HL-60 (cell line): ENCODE measurements at regions not wholly inside any gene's neighbourhood (a gene's known extent, or its start where the extent isn't known, plus 50 kb on each side); places are given as distances from the start of the nearest gene placed in this dataset.

Experiments
- DNase-seq, 2 experiments: peaks; one replicate each; pipeline ENCODE4 v3.0.0-alpha.2; 2010 to 2020; ENCODE audit warnings: low read depth in 1 of 2, low spot score in 1 of 2
- H3K27ac ChIP-seq: fragments of 250-450 bp; sonication (Bioruptor Pico); replicated peaks from 2 replicates; pipeline ENCODE4 v1.5.1; 2020; ENCODE audit warnings: mild to moderate bottlenecking, moderate library complexity
- H3K27me3 ChIP-seq: fragments of 250-450 bp; sonication (Bioruptor Pico); 2 replicates; pipeline ENCODE4 v1.5.1; 2021; ENCODE audit warnings: mild to moderate bottlenecking, moderate library complexity; ENCODE audit not compliant: insufficient read depth, poor library complexity, severe bottlenecking
- H3K4me3 ChIP-seq: replicated peaks from 2 replicates; pipeline ENCODE4 v1.5.1; 2011; ENCODE audit warnings: mild to moderate bottlenecking, control low read depth, low read length; ENCODE audit not compliant: insufficient read depth
- CTCF ChIP-seq: IDR thresholded peaks from one replicate; pipeline ENCODE4 v1.5.1; 2011; ENCODE audit warnings: low read length, control low read depth, inconsistent platforms; ENCODE audit not compliant: insufficient read depth
- GABPA ChIP-seq: IDR thresholded peaks from 2 replicates; pipeline ENCODE4 v1.6.1; 2012; ENCODE audit warnings: low read depth
- POLR2AphosphoS5 ChIP-seq: IDR thresholded peaks from 2 replicates; pipeline ENCODE4 v1.6.1; 2012; ENCODE audit warnings: low read depth
- REST ChIP-seq: IDR thresholded peaks from 2 replicates; pipeline ENCODE4 v1.6.1; 2012; ENCODE audit warnings: low read depth; ENCODE audit not compliant: insufficient replicate concordance
- SPI1 ChIP-seq: IDR thresholded peaks from 2 replicates; pipeline ENCODE4 v1.6.1; 2012; ENCODE audit warnings: low read depth, mild to moderate bottlenecking, borderline replicate concordance

- H3K27me3 ChIP-seq: no peaks in the 10 kb centered on the region
- TF ChIP-seq POLR2AphosphoS5 (no peak), SPI1 (no peak), GABPA (no peak), REST (no peak), CTCF (no peak)
These were observed 83.6 kb upstream of the CXCL12 start for GRCh38 chr10:44468525-44468924.

GRCh38 chr10:44468965-44469364 lies 84.1 kb upstream of the CXCL12 start:
- TF ChIP-seq POLR2AphosphoS5 (no peak), SPI1 (no peak), REST (no peak), CTCF (no peak), GABPA (no peak)
- Histone ChIP-seq H3K27me3 (no peaks in the 10 kb centered on the region), H3K4me3 (no peak overlapping the region), H3K27ac (no peak overlapping the region)
- DNase-seq: no peak

More at GRCh38 chr10:44468525-44468924, 83.6 kb upstream of the CXCL12 start:
- no peak for DNase-seq
- no peak overlapping the region for H3K27ac ChIP-seq
- H3K4me3 ChIP-seq: no peak overlapping the region

GRCh38 chr10:44470784-44471183 lies 85.9 kb upstream of the CXCL12 start:
- TF ChIP-seq POLR2AphosphoS5 (no peak), SPI1 (no peak), GABPA (no peak), CTCF (no peak), REST (no peak)
- H3K4me3 ChIP-seq: no peak overlapping the region
- H3K27ac ChIP-seq: no peak overlapping the region
- no peaks in the 10 kb centered on the region for H3K27me3 ChIP-seq
- no peak for DNase-seq
